ENCODE measurements at regions not wholly inside any gene's neighbourhood (a gene's known extent, or its start where the extent isn't known, plus 50 kb on each side); places are given as distances from the start of the nearest gene placed in this dataset.
A peak's percentile ranks its signal among the peaks of the same experiment; 100 is the strongest.

- in situ Hi-C loops (cut with MboI; ENCODE audit: low sequenced_read_pairs, unreplicated experiment) = no loop called here
- no peak for TF ChIP-seq CTCF (IDR thresholded peaks at IDR 0.05; ENCODE audit: borderline replicate concordance, control extremely low read depth, extremely low read depth, insufficient read depth, missing control alignments)
- DNase-seq (ENCODE audit: low spot score) = peak; percentile 21
Observed at GRCh38 chr15:31871166-31871886, 159.0 kb upstream of the CHRNA7 start.

- in situ Hi-C loops (cut with MboI; ENCODE audit: low sequenced_read_pairs, unreplicated experiment) = no loop called here
- DNase-seq (ENCODE audit: low spot score) = no peak
- no peak for TF ChIP-seq CTCF (IDR thresholded peaks at IDR 0.05; ENCODE audit: borderline replicate concordance, control extremely low read depth, extremely low read depth, insufficient read depth, missing control alignments)
Observed at GRCh38 chr15:31871887-31872281, 158.4 kb upstream of the CHRNA7 start.

GRCh38 chr15:31887246-31887645, 143.1 kb upstream of the CHRNA7 start:
- no peak for DNase-seq (ENCODE audit: low spot score)

GRCh38 chr15:31892513-31892912, 137.8 kb upstream of the CHRNA7 start:
- no peak for TF ChIP-seq CTCF (IDR thresholded peaks at IDR 0.05; ENCODE audit: borderline replicate concordance, control extremely low read depth, extremely low read depth, insufficient read depth, missing control alignments)
- in situ Hi-C loops (cut with MboI; ENCODE audit: low sequenced_read_pairs, unreplicated experiment) = no loop called here
- no peak for DNase-seq (ENCODE audit: low spot score)

More at GRCh38 chr15:31887246-31887645, 143.1 kb upstream of the CHRNA7 start:
- in situ Hi-C loops (cut with MboI; ENCODE audit: low sequenced_read_pairs, unreplicated experiment) = no loop called here
- TF ChIP-seq CTCF (IDR thresholded peaks at IDR 0.05; ENCODE audit: borderline replicate concordance, control extremely low read depth, extremely low read depth, insufficient read depth, missing control alignments) = no peak

GRCh38 chr15:31893780-31894179, 136.5 kb upstream of the CHRNA7 start:
- in situ Hi-C loops (cut with MboI; ENCODE audit: low sequenced_read_pairs, unreplicated experiment) = no loop called here
- no peak for DNase-seq (ENCODE audit: low spot score)
- no peak for TF ChIP-seq CTCF (IDR thresholded peaks at IDR 0.05; ENCODE audit: borderline replicate concordance, control extremely low read depth, extremely low read depth, insufficient read depth, missing control alignments)

GRCh38 chr15:31897746-31898145, 132.6 kb upstream of the CHRNA7 start:
- DNase-seq (ENCODE audit: low spot score) = no peak
- in situ Hi-C loops (cut with MboI; ENCODE audit: low sequenced_read_pairs, unreplicated experiment) = no loop called here
- TF ChIP-seq CTCF (IDR thresholded peaks at IDR 0.05; ENCODE audit: borderline replicate concordance, control extremely low read depth, extremely low read depth, insufficient read depth, missing control alignments) = no peak

Measured in GM13976 (cell line).